Prostate gland (tissue), 2 donors: ENCODE measurements at regions not wholly inside any gene's neighbourhood (a gene's known extent, or its start where the extent isn't known, plus 50 kb on each side); places are given as distances from the start of the nearest gene placed in this dataset.

ENCODE experiments used
- DNase-seq: peaks from one replicate; pipeline ENCODE4 v3.0.0-alpha.2; 2019; ENCODE audit warnings: low spot score
- H3K27ac ChIP-seq, 2 donors: fragments of 200-600 bp; sonication (generic); 2 replicates each; pipeline ENCODE4 v1.5.1; 2017 to 2019
- H3K27me3 ChIP-seq: fragments of 200-600 bp; sonication (generic); replicated peaks from 2 replicates; pipeline ENCODE4 v1.5.1; 2019; ENCODE audit not compliant: insufficient read depth
- H3K36me3 ChIP-seq, 2 donors: fragments of 200-600 bp; sonication (generic); 1 replicate in 1 of 2; 2 replicates in 1 of 2; pipeline versions ENCODE4 v1.5.1 to v1.8.1; 2017 to 2019
- H3K4me1 ChIP-seq: fragments of 200-600 bp; sonication (generic); replicated peaks from 2 replicates; pipeline ENCODE4 v1.5.1; 2019
- H3K4me3 ChIP-seq, 2 donors: fragments of 200-600 bp; sonication (generic); 2 replicates each; pipeline ENCODE4 v1.5.1; 2017 to 2019
- H3K9me3 ChIP-seq: fragments of 200-600 bp; sonication (generic); 2 replicates; pipeline ENCODE4 v1.5.1; 2017
- CTCF ChIP-seq, 4 experiments: fragments of 200-600 bp in 2 of 4; fragments of 450-650 bp in 2 of 4; sonication (generic) in 2 of 4; IDR thresholded peaks; 1 replicate in 3 of 4; 2 replicates in 1 of 4; pipeline ENCODE4 v1.5.1; 2016 to 2019; ENCODE audit warnings: antibody characterized with exemption in 4 of 4, mild to moderate bottlenecking in 2 of 4, moderate library complexity in 2 of 4
- POLR2A ChIP-seq: fragments of 450-650 bp; IDR thresholded peaks from one replicate; pipeline ENCODE4 v1.6.1; 2016; ENCODE audit warnings: antibody characterized with exemption, mild to moderate bottlenecking
- POLR2AphosphoS5 ChIP-seq: sonication (generic); formaldehyde crosslinking; IDR thresholded peaks from one replicate; pipeline ENCODE4 v1.6.1; 2017; ENCODE audit warnings: antibody characterized with exemption
- WGBS: methylation state at CpG from one replicate; pipeline ENCODE4 v1.1.5; 2018; 5-methylcytosine and 5-hydroxymethylcytosine counted together
- intact Hi-C: fragments of 100-400 bp; cut with DNase I; formaldehyde crosslinking; loops from one replicate; pipeline ENCODE4 v1.14.2; 2022

GRCh38 chr2:144893464-144893863, 373.5 kb upstream of the ZEB2 start:
- Histone ChIP-seq H3K36me3 (no peaks in the 10 kb centered on the region), H3K27me3 (no peaks in the 10 kb centered on the region), H3K4me1 (no peaks in the 10 kb centered on the region), H3K27ac (no peak overlapping the region), H3K4me3 (no peak overlapping the region), H3K9me3 (no peaks in the 10 kb centered on the region)
- no peak for DNase-seq
- 82% methylated on average over 4 of the region's 4 CpGs for WGBS
- intact Hi-C loops: no loop called here
- TF ChIP-seq POLR2A: no peak
- TF ChIP-seq CTCF (IDR thresholded peaks at IDR 0.05): no peak
- no peak for TF ChIP-seq POLR2AphosphoS5

DNA sequence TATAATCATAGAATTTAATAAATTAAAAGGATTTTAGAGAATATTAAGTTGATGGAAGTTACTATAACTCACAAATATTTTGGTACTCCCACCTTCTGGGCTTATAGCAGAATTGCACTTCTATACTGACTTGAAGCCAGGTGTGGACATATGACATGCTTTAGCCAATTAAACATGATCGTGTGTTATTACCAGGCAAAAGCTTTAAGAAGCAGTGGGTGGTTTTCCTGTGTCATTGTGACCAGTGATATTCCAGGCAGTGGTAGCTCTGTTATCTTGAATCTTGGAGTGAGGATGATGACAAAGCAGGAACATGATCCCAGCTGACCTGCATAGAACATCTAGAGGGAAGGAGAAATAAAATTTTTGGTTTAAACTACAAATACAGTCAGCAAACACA, 370.9 kb upstream of the ZEB2 start:
- WGBS: 69% methylated on average over 1 of the region's 1 CpG
- no peaks in the 10 kb centered on the region for H3K27me3 ChIP-seq
- DNase-seq: no peak
- H3K4me3 ChIP-seq: no peak overlapping the region
- no peaks in the 10 kb centered on the region for H3K4me1 ChIP-seq
- intact Hi-C loops: no loop called here
- no peaks in the 10 kb centered on the region for H3K36me3 ChIP-seq
- no peak for TF ChIP-seq CTCF (IDR thresholded peaks at IDR 0.05)
- TF ChIP-seq POLR2A: no peak
- no peak for TF ChIP-seq POLR2AphosphoS5
- H3K27ac ChIP-seq: no peak overlapping the region
- no peaks in the 10 kb centered on the region for H3K9me3 ChIP-seq

GRCh38 chr2:144889348-144889747, 369.4 kb upstream of the ZEB2 start:
- intact Hi-C loops: no loop called here
- Histone ChIP-seq H3K4me3 (no peak overlapping the region), H3K9me3 (no peaks in the 10 kb centered on the region), H3K27me3 (no peaks in the 10 kb centered on the region), H3K27ac (no peak overlapping the region), H3K4me1 (no peaks in the 10 kb centered on the region), H3K36me3 (no peaks in the 10 kb centered on the region)
- no peak for DNase-seq
- no peak for TF ChIP-seq POLR2AphosphoS5
- no peak for TF ChIP-seq POLR2A
- no peak for TF ChIP-seq CTCF (IDR thresholded peaks at IDR 0.05)
- WGBS: 93% methylated on average over 5 of the region's 5 CpGs

DNA sequence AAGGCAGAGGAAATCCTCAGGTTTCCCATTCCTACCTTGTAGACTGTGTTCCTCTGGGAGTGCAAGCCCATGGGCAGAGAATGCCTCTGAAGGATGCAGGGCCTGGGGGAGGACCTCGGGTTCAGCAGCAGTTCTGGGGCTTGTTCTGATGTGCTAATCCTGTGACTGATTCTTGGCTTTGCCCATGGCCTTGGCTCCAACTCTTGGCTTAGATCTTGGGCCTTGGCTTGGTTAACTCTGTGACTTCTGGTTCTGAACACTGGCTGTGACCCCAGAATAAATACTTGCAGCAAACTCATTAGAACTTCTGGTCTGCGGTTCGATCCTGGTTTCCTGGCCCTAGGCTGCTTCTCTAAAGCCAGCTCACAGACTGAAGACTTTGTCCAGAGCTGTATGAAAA, 366.9 kb upstream of the ZEB2 start:
- Histone ChIP-seq H3K27me3 (no peaks in the 10 kb centered on the region), H3K27ac (no peak overlapping the region), H3K4me3 (no peak overlapping the region), H3K9me3 (no peaks in the 10 kb centered on the region), H3K36me3 (no peaks in the 10 kb centered on the region), H3K4me1 (no peaks in the 10 kb centered on the region)
- WGBS: 36% methylated on average over 3 of the region's 3 CpGs
- TF ChIP-seq POLR2A (no peak), POLR2AphosphoS5 (no peak), CTCF (IDR thresholded peaks at IDR 0.05) (no peak)
- intact Hi-C loops: no loop called here
- no peak for DNase-seq

- intact Hi-C loops: no loop called here
- no peaks in the 10 kb centered on the region for H3K36me3 ChIP-seq
- no peaks in the 10 kb centered on the region for H3K27me3 ChIP-seq
- WGBS: 89% methylated on average over 8 of the region's 8 CpGs
- no peak for TF ChIP-seq POLR2A
- no peak for TF ChIP-seq CTCF (IDR thresholded peaks at IDR 0.05)
- TF ChIP-seq POLR2AphosphoS5: no peak
- no peaks in the 10 kb centered on the region for H3K4me1 ChIP-seq
- no peak overlapping the region for H3K4me3 ChIP-seq
- H3K27ac ChIP-seq: no peak overlapping the region
- H3K9me3 ChIP-seq: no peaks in the 10 kb centered on the region
- DNase-seq: no peak
These were observed 358.0 kb upstream of the ZEB2 start for GRCh38 chr2:144877893-144878292.
